SK-N-SH (cell line): ENCODE measurements at regions not wholly inside any gene's neighbourhood (a gene's known extent, or its start where the extent isn't known, plus 50 kb on each side); places are given as distances from the start of the nearest gene placed in this dataset.

Experiments
- CTCF ChIA-PET: fragments of 300-600, 350-600 bp; formaldehyde crosslinking; extraction: SDS; loops from one replicate; lab custom pipeline; 2021; lab: Yijun Ruan, JAX
- POLR2A ChIA-PET: fragments of 350-600 bp; sonication (Branson Sonifier 250); formaldehyde crosslinking; extraction: SDS; loops from one replicate; lab custom pipeline; 2020; ENCODE audit warnings: antibody characterized with exemption, inconsistent platforms; lab: Yijun Ruan, JAX
- DNase-seq: peaks from one replicate; pipeline ENCODE4 v3.0.0; 2012
- H2AFZ ChIP-seq: fragments of 200-600 bp; sonication (generic); 2 replicates; pipeline ENCODE4 v1.8.1; 2016; ENCODE audit warnings: antibody characterized with exemption, mild to moderate bottlenecking, low read depth
- H3F3A ChIP-seq: fragments of 200-600 bp; sonication (generic); replicated peaks from 2 replicates; pipeline ENCODE3; 2016; ENCODE audit warnings: antibody characterized with exemption, mild to moderate bottlenecking; ENCODE audit not compliant: insufficient read depth
- H3K27ac ChIP-seq, 2 experiments: fragments of 200-500 bp in 1 of 2; fragments of 200-600 bp in 1 of 2; sonication (Bioruptor generic) in 1 of 2; sonication (generic), shearing (Covaris generic) in 1 of 2; 2 replicates each; pipeline versions ENCODE4 v1.5.1 to v1.6.1; 2014 to 2016; ENCODE audit warnings: low read depth in 2 of 2, inconsistent platforms in 1 of 2, low read length in 1 of 2, mild to moderate bottlenecking in 1 of 2, mixed read lengths in 1 of 2
- H3K27me3 ChIP-seq: fragments of 200-600 bp; sonication (generic), shearing (Covaris generic); 2 replicates; pipeline ENCODE4 v1.6.1; 2016; ENCODE audit warnings: mixed run types; ENCODE audit not compliant: insufficient read depth
- H3K36me3 ChIP-seq, 2 experiments: fragments of 200-500 bp in 1 of 2; fragments of 200-600 bp in 1 of 2; sonication (Bioruptor generic) in 1 of 2; sonication (generic) in 1 of 2; replicated peaks in 1 of 2; 2 replicates each; pipeline versions ENCODE3 to v1.5.1; 2014 to 2016; ENCODE audit warnings: low read length in 1 of 2, mild to moderate bottlenecking in 1 of 2; ENCODE audit not compliant: insufficient read depth in 2 of 2, control insufficient read depth in 1 of 2
- H3K4me1 ChIP-seq, 2 experiments: fragments of 200-500 bp in 1 of 2; fragments of 200-600 bp in 1 of 2; sonication (Bioruptor generic) in 1 of 2; sonication (generic), shearing (Covaris generic) in 1 of 2; 2 replicates each; pipeline versions ENCODE4 v1.5.1 to v1.6.1; 2014 to 2016; ENCODE audit warnings: low read depth in 1 of 2, low read length in 1 of 2, mixed run types in 1 of 2; ENCODE audit not compliant: insufficient read depth in 2 of 2, control insufficient read depth in 1 of 2
- H3K4me2 ChIP-seq: fragments of 200-600 bp; sonication (generic), shearing (Covaris generic); 2 replicates; pipeline ENCODE4 v1.6.1; 2017; ENCODE audit warnings: mixed run types
- H3K4me3 ChIP-seq, 2 experiments: fragments of 200-500 bp in 1 of 2; fragments of 200-600 bp in 1 of 2; sonication (Bioruptor generic) in 1 of 2; sonication (generic), shearing (Covaris generic) in 1 of 2; 2 replicates each; pipeline versions ENCODE4 v1.5.1 to v1.8.1; 2014 to 2016; ENCODE audit warnings: low read depth in 2 of 2, inconsistent platforms in 1 of 2, low read length in 1 of 2, mild to moderate bottlenecking in 1 of 2, mixed read lengths in 1 of 2, moderate library complexity in 1 of 2
- H3K79me2 ChIP-seq: fragments of 200-600 bp; sonication (generic); 2 replicates; pipeline ENCODE4 v1.8.1; 2017; ENCODE audit warnings: mild to moderate bottlenecking; ENCODE audit not compliant: insufficient read depth
- H3K9ac ChIP-seq: fragments of 200-600 bp; sonication (generic); 2 replicates; pipeline ENCODE4 v1.6.1; 2017; ENCODE audit warnings: mixed run types
- H3K9me2 ChIP-seq: fragments of 200-600 bp; sonication (generic); 2 replicates; pipeline ENCODE4 v1.6.1; 2017; ENCODE audit warnings: mixed run types
- H3K9me3 ChIP-seq: fragments of 200-600 bp; sonication (generic); 2 replicates; pipeline ENCODE4 v1.6.1; 2017; ENCODE audit warnings: mixed run types, mild to moderate bottlenecking, moderate library complexity
- H4K20me1 ChIP-seq: fragments of 200-600 bp; sonication (generic); 2 replicates; pipeline ENCODE4 v1.6.1; 2017; ENCODE audit warnings: mild to moderate bottlenecking, mixed run types; ENCODE audit not compliant: insufficient read depth
- ELF1 ChIP-seq: IDR thresholded peaks from 2 replicates; pipeline ENCODE4 v1.4.0; 2012
- EP300 ChIP-seq, 2 experiments: IDR thresholded peaks; 2 replicates each; pipeline versions ENCODE4 v1.4.0 to v1.6.1; 2012; ENCODE audit warnings: borderline replicate concordance in 1 of 2, low read depth in 1 of 2, low read length in 1 of 2
- EZH2phosphoT487 ChIP-seq: fragments of 200-600 bp; sonication (generic); IDR thresholded peaks from 2 replicates; pipeline ENCODE4 v1.6.1; 2017; ENCODE audit warnings: low read depth, mixed run types, mild to moderate bottlenecking, antibody characterized with exemption, moderate library complexity, borderline replicate concordance
- FOSL2 ChIP-seq: IDR thresholded peaks from 2 replicates; pipeline ENCODE4 v1.4.0; 2012; ENCODE audit warnings: low read depth, mild to moderate bottlenecking, moderate library complexity, borderline replicate concordance
- FOXJ3 ChIP-seq: sonication (generic); formaldehyde crosslinking; IDR thresholded peaks from 2 replicates; pipeline ENCODE4 v1.5.1; 2020; ENCODE audit warnings: mild to moderate bottlenecking, missing genetic modification reagents
- FOXM1 ChIP-seq: IDR thresholded peaks from 2 replicates; pipeline ENCODE4 v1.4.0; 2012; ENCODE audit warnings: low read depth, mild to moderate bottlenecking
- GABPA ChIP-seq: IDR thresholded peaks from 2 replicates; pipeline ENCODE4 v1.4.0; 2012; ENCODE audit warnings: low read depth, mild to moderate bottlenecking
- MAX ChIP-seq: IDR thresholded peaks from 2 replicates; pipeline ENCODE4 v1.4.0; 2012; ENCODE audit warnings: low read depth
- MEF2A ChIP-seq: IDR thresholded peaks from 2 replicates; pipeline ENCODE4 v1.4.0; 2012; ENCODE audit warnings: low read depth, borderline replicate concordance
- MXI1 ChIP-seq: IDR thresholded peaks from 2 replicates; pipeline ENCODE4 v1.6.1; 2012; ENCODE audit warnings: mild to moderate bottlenecking, low read depth, low read length, improper control_type of control experiment
- NFIC ChIP-seq: IDR thresholded peaks from 2 replicates; pipeline ENCODE4 v1.4.0; 2012; ENCODE audit warnings: borderline replicate concordance
- NRF1 ChIP-seq: IDR thresholded peaks from 2 replicates; pipeline ENCODE4 v1.6.1; 2012; ENCODE audit warnings: low read depth, mild to moderate bottlenecking, low read length
- PBX3 ChIP-seq: IDR thresholded peaks from 2 replicates; pipeline ENCODE4; 2012
- POLR2AphosphoS5 ChIP-seq: IDR thresholded peaks from 2 replicates; pipeline ENCODE4 v1.6.1; 2012; ENCODE audit warnings: low read depth, low read length
- REST ChIP-seq: IDR thresholded peaks from 2 replicates; pipeline ENCODE4 v1.6.1; 2012; ENCODE audit warnings: mild to moderate bottlenecking, low read depth, low read length, moderate library complexity
- RXRA ChIP-seq: IDR thresholded peaks from 2 replicates; pipeline ENCODE4 v1.4.0; 2012; ENCODE audit warnings: low read depth, mild to moderate bottlenecking, borderline replicate concordance
- SIN3A ChIP-seq: IDR thresholded peaks from 2 replicates; pipeline ENCODE4 v1.6.1; 2012; ENCODE audit warnings: low read depth, mild to moderate bottlenecking, low read length, moderate library complexity, borderline replicate concordance
- YY1 ChIP-seq: IDR thresholded peaks from 2 replicates; pipeline ENCODE4 v1.4.0; 2012; ENCODE audit warnings: low read depth, mild to moderate bottlenecking
- ZBTB33 ChIP-seq: IDR thresholded peaks from 2 replicates; pipeline ENCODE4 v1.4.0; 2012; ENCODE audit warnings: low read depth, borderline replicate concordance

GRCh38 chr13:39197647-39198007, 159.4 kb downstream of the NHLRC3 start:
- CTCF ChIA-PET, result no interaction called here

More at GRCh38 chr13:39197647-39198007, 159.4 kb downstream of the NHLRC3 start:
- Histone ChIP-seq H3K27me3 (no peaks in the 10 kb centered on the region), H3K4me2 (no peak overlapping the region), H4K20me1 (no peaks in the 10 kb centered on the region), H3K36me3 (no peaks in the 10 kb centered on the region), H3K4me1 (no peaks in the 10 kb centered on the region), H3F3A (no peaks in the 10 kb centered on the region), H3K79me2 (no peaks in the 10 kb centered on the region), H2AFZ (no peak overlapping the region), H3K27ac (no peak overlapping the region), H3K4me3 (no peak overlapping the region), H3K9me2 (no peaks in the 10 kb centered on the region), H3K9me3 (no peaks in the 10 kb centered on the region), H3K9ac (no peak overlapping the region)
- no peak for DNase-seq
- POLR2A ChIA-PET, result no interaction called here
- TF ChIP-seq NRF1 (no peak), EP300 (IDR thresholded peaks at IDR 0.05; ENCODE audit: borderline replicate concordance in 1 of 2, low read depth in 1 of 2, low read length in 1 of 2) (no peak), YY1 (no peak), MEF2A (no peak), SIN3A (no peak), PBX3 (no peak), FOSL2 (no peak), MXI1 (no peak), REST (no peak), RXRA (no peak), ELF1 (no peak), FOXJ3 (CRISPR knock-in tag) (no peak), FOXM1 (no peak), NFIC (no peak), POLR2AphosphoS5 (no peak), EZH2phosphoT487 (no peak), GABPA (no peak), MAX (no peak), ZBTB33 (no peak)
